Liver (tissue), 8 donors: ENCODE measurements at regions not wholly inside any gene's neighbourhood (a gene's known extent, or its start where the extent isn't known, plus 50 kb on each side); places are given as distances from the start of the nearest gene placed in this dataset.

ENCODE experiments used
- DNase-seq: peaks from one replicate; pipeline ENCODE4 v3.0.0-alpha.2; 2017; ENCODE audit warnings: low spot score
- H3K27ac ChIP-seq, 2 donors: one replicate each; pipeline ENCODE4 v1.7.0; 2013; ENCODE audit warnings: inconsistent platforms in 2 of 2, low read length in 2 of 2, control low read depth in 1 of 2, low read depth in 1 of 2, mild to moderate bottlenecking in 1 of 2
- H3K27me3 ChIP-seq, 4 donors: one replicate each; pipeline versions ENCODE4 v1.6.1 to v1.7.0; 2013; ENCODE audit warnings: low read length in 3 of 4, inconsistent platforms in 1 of 4, mild to moderate bottlenecking in 1 of 4, moderate library complexity in 1 of 4; ENCODE audit not compliant: control insufficient read depth in 4 of 4, insufficient read depth in 4 of 4
- H3K36me3 ChIP-seq, 4 donors: one replicate each; pipeline versions ENCODE4 v1.6.1 to v1.7.0; 2013; ENCODE audit warnings: low read length in 3 of 4, mild to moderate bottlenecking in 3 of 4, low read depth in 1 of 4, moderate library complexity in 1 of 4; ENCODE audit not compliant: control insufficient read depth in 4 of 4, insufficient read depth in 3 of 4
- H3K4me1 ChIP-seq, 4 donors: one replicate each; pipeline versions ENCODE4 v1.6.1 to v1.7.0; 2013; ENCODE audit warnings: low read length in 3 of 4, mild to moderate bottlenecking in 3 of 4, moderate library complexity in 1 of 4; ENCODE audit not compliant: control insufficient read depth in 4 of 4, insufficient read depth in 4 of 4
- H3K4me3 ChIP-seq, 3 donors: one replicate each; pipeline versions ENCODE4 v1.6.1 to v1.7.0; 2013; ENCODE audit warnings: low read length in 3 of 3, control low read depth in 1 of 3, low read depth in 1 of 3, mild to moderate bottlenecking in 1 of 3
- H3K9ac ChIP-seq, 2 donors: one replicate each; pipeline ENCODE4 v1.7.0; 2013; ENCODE audit warnings: low read length in 2 of 2, mild to moderate bottlenecking in 2 of 2, moderate library complexity in 2 of 2, control low read depth in 1 of 2, low read depth in 1 of 2
- H3K9me3 ChIP-seq, 4 donors: one replicate each; pipeline versions ENCODE4 v1.6.1 to v1.7.0; 2013; ENCODE audit warnings: low read length in 3 of 4; ENCODE audit not compliant: control insufficient read depth in 4 of 4
- ATF3 ChIP-seq: IDR thresholded peaks from 2 replicates; pipeline ENCODE4 v1.6.1; 2016; ENCODE audit warnings: antibody characterized with exemption
- CTCF ChIP-seq: fragments of 150-350 bp; IDR thresholded peaks from 2 replicates; pipeline ENCODE4 v1.5.1; 2017; ENCODE audit warnings: improper control_type of control experiment, low read depth, low read length; ENCODE audit not compliant: missing input control
- FOXA2 ChIP-seq: IDR thresholded peaks from 2 replicates; pipeline ENCODE4 v1.6.1; 2016; ENCODE audit warnings: antibody characterized with exemption
- GABPA ChIP-seq, 2 donors: IDR thresholded peaks in 1 of 2; conservative IDR thresholded peaks in 1 of 2; 2 replicates each; pipeline ENCODE4 v1.6.1; 2016; ENCODE audit warnings: antibody characterized with exemption in 2 of 2, mild to moderate bottlenecking in 1 of 2, moderate library complexity in 1 of 2
- HNF4A ChIP-seq, 2 donors: conservative IDR thresholded peaks; 2 replicates each; pipeline ENCODE4 v1.6.1; 2016; ENCODE audit warnings: antibody characterized with exemption in 2 of 2, mild to moderate bottlenecking in 2 of 2
- HNF4G ChIP-seq: IDR thresholded peaks from 2 replicates; pipeline ENCODE4 v1.6.1; 2016; ENCODE audit warnings: antibody characterized with exemption
- REST ChIP-seq: IDR thresholded peaks from 2 replicates; pipeline ENCODE4 v1.6.1; 2016; ENCODE audit warnings: antibody characterized with exemption, mild to moderate bottlenecking
- SP1 ChIP-seq: IDR thresholded peaks from 2 replicates; pipeline ENCODE4 v1.6.1; 2018; ENCODE audit warnings: antibody characterized with exemption, mild to moderate bottlenecking
- YY1 ChIP-seq: IDR thresholded peaks from 2 replicates; pipeline ENCODE4 v1.6.1; 2016; ENCODE audit warnings: antibody characterized with exemption, mild to moderate bottlenecking
- ZBTB33 ChIP-seq: IDR thresholded peaks from 2 replicates; pipeline ENCODE4 v1.6.1; 2016; ENCODE audit warnings: antibody characterized with exemption
- WGBS: extraction: QIAGEN DNeasy Blood & Tissue Kit; methylation state at CpG from one replicate; pipeline ENCODE4 v1.1.7; 2013; 5-methylcytosine and 5-hydroxymethylcytosine counted together
- donor health status: healthy.
- donor health status: healthy.
- donor health status: healthy.
- donor health status: healthy.
- donor health status: healthy.

GRCh38 chrX:46330981-46331380, 214.2 kb downstream of the ZNF674 start (continued):
- TF ChIP-seq ZBTB33, result no peak

GRCh38 chrX:46330513-46330912, 214.7 kb downstream of the ZNF674 start:
- TF ChIP-seq CTCF (no peak), SP1 (no peak), GABPA (IDR thresholded peaks at IDR 0.05 in 1 of 2, conservative IDR thresholded peaks at IDR 0.05 in 1 of 2) (no peak), HNF4G (no peak), FOXA2 (no peak), ATF3 (no peak), REST (no peak), HNF4A (conservative IDR thresholded peaks at IDR 0.05) (no peak)
- DNase-seq, result no peak
- 95% methylated on average over 2 of the region's 2 CpGs for WGBS
- no peak overlapping the region for H3K9ac ChIP-seq
- no peak overlapping the region for H3K4me3 ChIP-seq
- H3K9me3 ChIP-seq, result peaks cover 0 to 3% (median 1%) of the 10 kb centered on the region in 4 donors
- H3K4me1 ChIP-seq, result peaks cover 0 to 5% (median 0%) of the 10 kb centered on the region in 4 donors
- no peak overlapping the region for H3K27ac ChIP-seq
- no peaks in the 10 kb centered on the region for H3K27me3 ChIP-seq
- H3K36me3 ChIP-seq, result no peaks in the 10 kb centered on the region

GRCh38 chrX:46328133-46328532, 217.1 kb downstream of the ZNF674 start:
- no peak overlapping the region for H3K9ac ChIP-seq
- H3K27ac ChIP-seq, result no peak overlapping the region
- no peaks in the 10 kb centered on the region for H3K36me3 ChIP-seq
- H3K4me3 ChIP-seq, result no peak overlapping the region
- no peak for DNase-seq
- H3K9me3 ChIP-seq, result peaks cover 0 to 3% (median 1%) of the 10 kb centered on the region in 4 donors
- 79% methylated on average over 1 of the region's 1 CpG for WGBS
- no peaks in the 10 kb centered on the region for H3K27me3 ChIP-seq
- TF ChIP-seq YY1, result no peak
- H3K4me1 ChIP-seq, result peaks cover 0 to 5% (median 0%) of the 10 kb centered on the region in 4 donors
